DMS153 (cell line): ENCODE measurements at regions not wholly inside any gene's neighbourhood (a gene's known extent, or its start where the extent isn't known, plus 50 kb on each side); places are given as distances from the start of the nearest gene placed in this dataset.

Experiments
- DNase-seq: peaks from one replicate; lab custom pipeline; 2025; lab: John Stamatoyannopoulos, UW

GRCh38 chr5:125134216-125135081, 388.0 kb upstream of the ZNF608 start:
- DNase-seq, result no peak

DNA sequence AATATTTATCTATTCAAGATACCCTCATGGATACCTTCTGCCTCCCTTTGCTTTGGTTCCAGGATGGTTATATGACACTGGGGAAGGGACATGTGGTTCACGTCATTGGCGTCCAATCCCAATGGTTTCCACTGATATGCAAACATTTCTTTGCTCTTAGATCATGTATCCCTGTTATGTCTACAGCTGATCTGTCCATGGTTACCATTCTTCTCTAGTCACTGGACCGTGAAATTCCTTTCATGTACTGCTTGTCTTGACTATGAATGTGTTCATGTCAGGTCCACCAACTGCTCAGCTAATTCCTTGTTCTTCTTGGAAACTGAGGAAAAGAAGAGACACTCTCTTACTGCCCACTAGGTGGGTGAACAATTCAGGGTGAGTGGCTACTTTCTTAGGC, 391.1 kb upstream of the ZNF608 start:
- DNase-seq, result peak; percentile 33

GRCh38 chr5:125138266-125138665, 391.8 kb upstream of the ZNF608 start:
- DNase-seq, result no peak

DNA sequence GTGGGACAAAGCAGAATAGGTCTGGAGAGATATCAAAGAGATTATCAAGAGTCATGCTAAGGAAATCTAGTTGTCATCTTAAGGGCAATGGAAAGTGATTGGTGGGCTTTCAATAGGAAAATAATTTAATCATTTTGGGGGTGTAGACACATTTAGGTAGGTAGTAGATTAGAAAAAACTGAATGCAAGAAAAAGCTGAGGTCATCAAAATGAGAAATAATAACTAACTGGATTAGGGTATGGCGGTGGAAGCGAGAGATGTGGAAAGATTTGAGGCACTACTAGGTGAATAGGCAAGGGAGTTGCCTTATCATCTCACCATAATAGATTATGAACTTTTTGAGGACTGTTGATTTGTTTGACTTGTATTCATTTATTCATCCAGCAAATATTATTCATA, 393.2 kb upstream of the ZNF608 start:
- no peak for DNase-seq

- no peak for DNase-seq
Measured at GRCh38 chr5:125140220-125140619, 393.8 kb upstream of the ZNF608 start.

DNA sequence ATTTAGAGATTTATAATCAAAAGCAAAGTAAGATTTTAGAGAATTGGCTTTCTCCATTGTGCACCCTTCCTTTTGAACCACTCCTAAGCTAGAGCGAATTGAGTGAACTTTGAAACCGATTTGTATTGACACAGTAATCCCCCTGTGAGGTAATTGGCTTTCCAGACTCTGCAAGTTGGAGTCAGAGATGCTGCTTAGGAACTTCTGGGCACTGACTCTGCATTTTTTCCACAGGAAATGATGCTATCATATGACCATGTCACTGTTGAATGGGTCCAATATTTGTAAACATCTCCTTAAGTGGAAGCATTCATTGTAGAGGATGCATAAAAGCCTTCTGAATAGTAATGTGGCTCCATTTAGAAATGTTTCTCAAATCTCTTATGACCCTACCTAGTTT, 394.4 kb upstream of the ZNF608 start:
- DNase-seq, result peak; percentile 69

DNA sequence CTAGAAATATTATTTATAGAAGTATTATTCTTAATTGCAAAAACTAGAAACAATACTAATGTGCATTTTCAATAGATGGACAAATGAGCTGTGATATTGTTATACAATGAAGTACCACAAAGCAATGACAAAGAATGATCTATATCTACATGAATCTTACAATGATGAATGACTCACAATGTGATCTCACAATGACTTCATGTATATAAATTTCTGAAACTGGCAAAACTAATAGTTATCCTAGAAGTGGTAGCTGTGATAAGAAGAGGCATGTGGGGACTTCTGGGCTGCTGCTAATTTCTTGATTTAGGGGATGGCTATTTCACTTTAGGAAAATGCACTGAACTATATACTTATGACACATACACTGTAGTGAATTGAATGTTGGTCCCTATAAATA, 396.0 kb upstream of the ZNF608 start:
- no peak for DNase-seq

DNA sequence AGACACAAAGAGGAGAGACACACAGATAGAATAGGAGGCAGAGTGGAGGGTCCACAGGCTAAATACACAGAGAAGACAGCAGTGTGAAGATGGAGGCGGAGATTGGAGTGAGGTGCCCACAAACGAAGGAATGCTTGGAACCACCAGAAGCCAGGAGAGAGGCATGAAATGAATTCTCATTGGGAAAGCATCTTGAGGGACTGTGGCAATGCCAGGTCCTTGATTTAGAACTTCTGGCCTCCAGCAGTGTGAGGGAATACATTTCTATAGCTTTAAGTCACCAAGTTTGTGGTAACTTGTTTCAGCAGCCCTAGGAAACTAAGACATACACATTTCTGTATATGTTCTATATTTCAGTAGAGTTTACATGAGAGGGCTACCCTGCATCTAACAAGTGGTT, 396.6 kb upstream of the ZNF608 start:
- DNase-seq, result no peak

- no peak for DNase-seq
Measured at GRCh38 chr5:125148076-125148475, 401.6 kb upstream of the ZNF608 start.

DNA sequence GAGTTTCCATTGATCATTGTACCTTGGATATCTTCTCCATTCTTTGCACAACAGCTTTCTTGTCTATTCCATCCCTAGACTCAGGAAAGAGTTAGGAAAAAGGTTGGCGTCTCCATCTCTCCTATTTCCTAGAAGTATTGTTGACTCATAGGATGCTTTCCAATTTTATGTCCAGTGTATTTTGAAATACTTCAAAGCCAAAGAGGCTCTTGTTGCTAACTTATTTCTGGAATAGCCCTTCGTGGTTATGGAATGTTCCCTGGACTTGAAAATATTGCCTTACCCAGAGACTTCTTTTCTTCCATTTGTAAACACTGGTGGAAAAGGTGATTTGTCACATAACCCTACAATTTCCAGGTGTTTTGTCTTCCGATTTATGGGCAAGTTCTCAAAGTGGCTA, 402.3 kb upstream of the ZNF608 start:
- no peak for DNase-seq

GRCh38 chr5:125149110-125149509, 402.7 kb upstream of the ZNF608 start:
- no peak for DNase-seq

GRCh38 chr5:125149527-125149926, 403.1 kb upstream of the ZNF608 start:
- no peak for DNase-seq

- DNase-seq, result no peak
Measured at GRCh38 chr5:125150041-125150669, 403.7 kb upstream of the ZNF608 start.

DNA sequence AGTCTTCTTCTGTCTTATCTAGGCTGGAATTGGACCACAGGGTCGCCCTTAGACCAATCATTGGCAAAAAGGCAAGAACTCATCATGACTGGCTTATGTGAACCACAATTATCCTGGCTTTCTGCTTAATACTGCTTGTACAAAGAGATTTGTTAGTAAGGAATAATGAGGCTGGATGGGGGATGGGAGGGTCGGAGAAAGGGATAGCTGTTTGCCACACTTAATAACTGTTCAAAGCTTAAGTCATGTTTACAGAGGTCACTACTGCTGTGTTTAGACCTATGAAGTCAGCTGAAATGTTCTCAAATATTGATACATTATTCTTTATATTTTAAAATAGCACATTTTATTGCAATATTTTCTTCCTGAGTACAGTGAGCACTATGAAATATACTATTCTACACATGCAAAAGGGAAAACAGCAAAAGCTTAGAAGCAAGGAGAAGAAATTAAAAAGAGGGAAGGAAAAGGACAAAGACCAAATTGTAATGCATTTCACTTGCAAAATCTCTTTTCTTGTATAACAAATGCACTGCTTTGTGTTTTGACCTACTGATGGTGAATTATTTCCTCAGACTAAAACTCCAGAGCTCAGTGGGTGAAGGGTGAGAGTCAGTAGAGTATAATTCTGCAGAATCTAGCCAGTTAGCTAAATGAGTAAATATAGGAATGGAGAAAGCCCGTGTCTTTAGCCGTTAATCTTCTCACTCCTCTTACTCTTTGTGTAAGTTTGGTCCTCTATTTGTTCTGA, 404.9 kb upstream of the ZNF608 start:
- no peak for DNase-seq

DNA sequence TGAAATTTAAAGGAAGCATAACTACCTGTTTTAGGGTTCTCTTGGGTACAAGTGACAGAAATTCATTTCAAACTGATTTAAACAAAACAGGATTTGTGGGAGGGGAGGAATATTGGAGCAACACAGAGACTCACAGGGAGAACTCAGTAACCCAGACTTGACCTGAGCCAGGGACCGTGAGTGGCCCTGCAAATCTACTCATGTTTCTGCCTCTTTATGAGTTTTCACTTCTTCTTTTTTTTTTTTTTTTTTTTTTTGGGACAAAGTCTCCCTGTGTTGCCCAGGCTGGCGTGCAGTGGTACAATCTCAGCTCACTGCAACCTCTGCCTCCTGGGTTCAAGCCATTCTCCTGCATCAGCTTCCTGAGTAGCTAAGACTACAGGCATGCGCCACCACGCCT, 405.6 kb upstream of the ZNF608 start:
- no peak for DNase-seq

GRCh38 chr5:125152461-125153189, 406.2 kb upstream of the ZNF608 start:
- DNase-seq, result no peak

- DNase-seq, result peak; percentile 16
Measured at GRCh38 chr5:125153231-125153630, 406.8 kb upstream of the ZNF608 start.

GRCh38 chr5:125154301-125155110, 408.1 kb upstream of the ZNF608 start:
- no peak for DNase-seq

GRCh38 chr5:125160787-125161502, 414.5 kb upstream of the ZNF608 start:
- DNase-seq, result no peak

- DNase-seq, result no peak
Measured at GRCh38 chr5:125162714-125163113, 416.3 kb upstream of the ZNF608 start.

- no peak for DNase-seq
Measured at GRCh38 chr5:125169396-125169795, 423.0 kb upstream of the ZNF608 start.
